ENCODE measurements at regions not wholly inside any gene's neighbourhood (a gene's known extent, or its start where the extent isn't known, plus 50 kb on each side); places are given as distances from the start of the nearest gene placed in this dataset.

- no peaks in the 10 kb centered on the region for H3K27me3 ChIP-seq (ENCODE audit: control insufficient read depth, insufficient read depth, low read length)
- H3K27ac ChIP-seq (ENCODE audit: low read length): no peak overlapping the region
- H3K4me1 ChIP-seq (ENCODE audit: control insufficient read depth, insufficient read depth, low read length): no peaks in the 10 kb centered on the region
- in situ Hi-C loops (cut with HindIII; ENCODE audit: low pct_unique_long_range_greater_than_20kb, low sequenced_read_pairs): no loop called here
- ChIA-PET POLR2A (no interaction called here), CTCF (no interaction called here)
- intact Hi-C loops (cut with micrococcal nuclease; ENCODE audit: unreplicated experiment): no loop called here
- ATAC-seq (no peak), DNase-seq (ENCODE audit: low read depth, low spot score) (no peak)
- no peaks in the 10 kb centered on the region for H3K9me3 ChIP-seq (ENCODE audit: control insufficient read depth, insufficient read depth, low read depth, low read length)
- BruUV-seq (replicated peaks): no TSS peak
- TF ChIP-seq TCF7L2 (IDR thresholded peaks at IDR 0.05; ENCODE audit: low read depth, low read length) (no peak), CTCF (IDR thresholded peaks at IDR 0.05) (no peak), POLR2AphosphoS5 (IDR thresholded peaks at IDR 0.05; ENCODE audit: low read depth, low read length) (no peak), REST (IDR thresholded peaks at IDR 0.05; ENCODE audit: insufficient read depth in 1 of 2, low read depth in 2 of 2, low read length in 1 of 2) (no peak), SIN3A (IDR thresholded peaks at IDR 0.05; ENCODE audit: borderline replicate concordance, insufficient read depth, low read depth, low read length) (no peak)
- H3K36me3 ChIP-seq (ENCODE audit: control insufficient read depth, insufficient read depth, low read length): no peaks in the 10 kb centered on the region
- no peak overlapping the region for H3K4me3 ChIP-seq (ENCODE audit: low read depth in 2 of 2, low read length in 2 of 2)
Observed at GRCh38 chr16:64857411-64857810, 264.5 kb downstream of the CDH11 start.

GRCh38 chr16:64853551-64853950 lies 268.3 kb downstream of the CDH11 start:
- no peak for DNase-seq (ENCODE audit: low read depth, low spot score)
- TF ChIP-seq TCF7L2 (IDR thresholded peaks at IDR 0.05; ENCODE audit: low read depth, low read length): no peak
- in situ Hi-C loops (cut with HindIII; ENCODE audit: low pct_unique_long_range_greater_than_20kb, low sequenced_read_pairs): no loop called here
- ATAC-seq: no peak
- H3K36me3 ChIP-seq (ENCODE audit: control insufficient read depth, insufficient read depth, low read length): no peaks in the 10 kb centered on the region
- no TSS peak for BruUV-seq (replicated peaks)
- no peak overlapping the region for H3K4me3 ChIP-seq (ENCODE audit: low read depth in 2 of 2, low read length in 2 of 2)
- ChIA-PET CTCF (no interaction called here), POLR2A (no interaction called here)
- intact Hi-C loops (cut with micrococcal nuclease; ENCODE audit: unreplicated experiment): no loop called here
- H3K27ac ChIP-seq (ENCODE audit: low read length): no peak overlapping the region
- H3K4me1 ChIP-seq (ENCODE audit: control insufficient read depth, insufficient read depth, low read length): no peaks in the 10 kb centered on the region
- no peaks in the 10 kb centered on the region for H3K27me3 ChIP-seq (ENCODE audit: control insufficient read depth, insufficient read depth, low read length)
- H3K9me3 ChIP-seq (ENCODE audit: control insufficient read depth, insufficient read depth, low read depth, low read length): no peaks in the 10 kb centered on the region

GRCh38 chr16:64846966-64847365 lies 274.9 kb downstream of the CDH11 start:
- Histone ChIP-seq H3K4me3 (ENCODE audit: low read depth in 2 of 2, low read length in 2 of 2) (no peak overlapping the region), H3K27me3 (ENCODE audit: control insufficient read depth, insufficient read depth, low read length) (no peaks in the 10 kb centered on the region), H3K27ac (ENCODE audit: low read length) (no peak overlapping the region), H3K4me1 (ENCODE audit: control insufficient read depth, insufficient read depth, low read length) (no peaks in the 10 kb centered on the region), H3K9me3 (ENCODE audit: control insufficient read depth, insufficient read depth, low read depth, low read length) (no peaks in the 10 kb centered on the region), H3K36me3 (ENCODE audit: control insufficient read depth, insufficient read depth, low read length) (no peaks in the 10 kb centered on the region)
- CTCF ChIA-PET: no interaction called here
- no peak for TF ChIP-seq CTCF (IDR thresholded peaks at IDR 0.05)
- TF ChIP-seq REST (IDR thresholded peaks at IDR 0.05; ENCODE audit: insufficient read depth in 1 of 2, low read depth in 2 of 2, low read length in 1 of 2): no peak
- TF ChIP-seq TCF7L2 (IDR thresholded peaks at IDR 0.05; ENCODE audit: low read depth, low read length): no peak
- TF ChIP-seq SIN3A (IDR thresholded peaks at IDR 0.05; ENCODE audit: borderline replicate concordance, insufficient read depth, low read depth, low read length): no peak
- in situ Hi-C loops (cut with HindIII; ENCODE audit: low pct_unique_long_range_greater_than_20kb, low sequenced_read_pairs) (no loop called here), intact Hi-C loops (cut with micrococcal nuclease; ENCODE audit: unreplicated experiment) (no loop called here)
- POLR2A ChIA-PET: no interaction called here
- ATAC-seq: no peak
- no peak for DNase-seq (ENCODE audit: low read depth, low spot score)
- no TSS peak for BruUV-seq (replicated peaks)
